A673 (cell line): ENCODE measurements at regions not wholly inside any gene's neighbourhood (a gene's known extent, or its start where the extent isn't known, plus 50 kb on each side); places are given as distances from the start of the nearest gene placed in this dataset.

ENCODE experiments used
- EZH2 ChIP-seq: fragments of 200-600 bp; sonication (generic); IDR thresholded peaks from 2 replicates; pipeline ENCODE4 v1.6.1; 2017; ENCODE audit warnings: borderline replicate concordance, low read depth, mild to moderate bottlenecking, mixed read lengths, antibody characterized with exemption, low read length; ENCODE audit not compliant: poor library complexity, severe bottlenecking
- TF ChIP-seq, protein P1 (sequence below): fragments of 300-800, 200-600 bp; sonication (generic); conservative IDR thresholded peaks from 2 replicates; pipeline ENCODE4 v1.5.1; 2017; ENCODE audit warnings: low read depth, mild to moderate bottlenecking, antibody characterized with exemption, low read length, moderate library complexity, mixed read lengths

DNA sequence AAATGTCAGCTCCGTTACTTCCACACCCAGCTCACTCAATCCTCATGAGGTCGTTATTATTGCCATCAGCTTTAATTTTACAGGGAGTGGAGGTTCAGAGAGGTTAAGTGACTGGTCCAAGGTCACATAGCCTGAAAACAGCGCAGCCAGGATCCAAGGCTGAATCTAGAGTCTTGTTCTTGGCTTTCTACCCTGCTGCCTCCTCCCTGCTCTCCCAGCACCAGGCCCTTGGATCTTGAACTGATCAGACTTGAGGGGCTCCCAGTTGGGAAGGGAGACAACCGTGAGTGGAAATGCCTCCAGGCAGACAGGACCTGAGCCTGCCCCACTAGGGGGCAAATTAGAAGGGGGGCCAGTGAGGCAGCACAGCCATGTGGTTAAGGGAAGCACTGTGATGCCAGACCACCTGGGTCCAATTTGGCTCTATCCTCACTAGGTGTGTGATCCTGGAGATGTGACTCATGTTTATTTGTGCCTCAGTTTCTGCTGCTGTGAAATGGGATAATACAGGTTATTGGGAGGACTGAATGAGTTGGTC is 135.6 kb upstream of the PTPN1 start:
- no peak for TF ChIP-seq EZH2
- TF ChIP-seq, protein P1, sequence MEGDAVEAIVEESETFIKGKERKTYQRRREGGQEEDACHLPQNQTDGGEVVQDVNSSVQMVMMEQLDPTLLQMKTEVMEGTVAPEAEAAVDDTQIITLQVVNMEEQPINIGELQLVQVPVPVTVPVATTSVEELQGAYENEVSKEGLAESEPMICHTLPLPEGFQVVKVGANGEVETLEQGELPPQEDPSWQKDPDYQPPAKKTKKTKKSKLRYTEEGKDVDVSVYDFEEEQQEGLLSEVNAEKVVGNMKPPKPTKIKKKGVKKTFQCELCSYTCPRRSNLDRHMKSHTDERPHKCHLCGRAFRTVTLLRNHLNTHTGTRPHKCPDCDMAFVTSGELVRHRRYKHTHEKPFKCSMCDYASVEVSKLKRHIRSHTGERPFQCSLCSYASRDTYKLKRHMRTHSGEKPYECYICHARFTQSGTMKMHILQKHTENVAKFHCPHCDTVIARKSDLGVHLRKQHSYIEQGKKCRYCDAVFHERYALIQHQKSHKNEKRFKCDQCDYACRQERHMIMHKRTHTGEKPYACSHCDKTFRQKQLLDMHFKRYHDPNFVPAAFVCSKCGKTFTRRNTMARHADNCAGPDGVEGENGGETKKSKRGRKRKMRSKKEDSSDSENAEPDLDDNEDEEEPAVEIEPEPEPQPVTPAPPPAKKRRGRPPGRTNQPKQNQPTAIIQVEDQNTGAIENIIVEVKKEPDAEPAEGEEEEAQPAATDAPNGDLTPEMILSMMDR: no peak
